Loucy (cell line): ENCODE measurements at regions not wholly inside any gene's neighbourhood (a gene's known extent, or its start where the extent isn't known, plus 50 kb on each side); places are given as distances from the start of the nearest gene placed in this dataset.

Experiments
- H2AFZ ChIP-seq: fragments of 200-600 bp; sonication (generic); 2 replicates; pipeline ENCODE4 v1.6.0; 2016; ENCODE audit warnings: antibody characterized with exemption, mild to moderate bottlenecking, low read length, moderate library complexity
- H3F3A ChIP-seq: fragments of 200-600 bp; 2 replicates; pipeline ENCODE4 v1.6.0; 2016; ENCODE audit warnings: antibody characterized with exemption, low read depth, mild to moderate bottlenecking
- H3K27me3 ChIP-seq: fragments of 200-600 bp; sonication (generic); 2 replicates; pipeline ENCODE4 v1.6.1; 2014; ENCODE audit warnings: low read length, mild to moderate bottlenecking; ENCODE audit not compliant: insufficient read depth, poor library complexity, severe bottlenecking
- H3K36me3 ChIP-seq: fragments of 200-600 bp; sonication (generic); 2 replicates; pipeline ENCODE4 v1.6.1; 2016; ENCODE audit warnings: low read length; ENCODE audit not compliant: insufficient read depth
- H3K4me1 ChIP-seq: fragments of 200-600 bp; sonication (generic); 2 replicates; pipeline ENCODE4 v1.5.1; 2014; ENCODE audit warnings: low read length, mild to moderate bottlenecking; ENCODE audit not compliant: insufficient read depth, poor library complexity, severe bottlenecking
- H3K4me2 ChIP-seq: fragments of 200-600 bp; sonication (generic); 2 replicates; pipeline ENCODE4 v1.6.0; 2014; ENCODE audit warnings: antibody characterized with exemption, low read length, low read depth, mild to moderate bottlenecking; ENCODE audit not compliant: poor library complexity, severe bottlenecking
- H3K4me3 ChIP-seq: fragments of 200-600 bp; sonication (generic); 2 replicates; pipeline ENCODE4 v1.5.1; 2014; ENCODE audit warnings: low read length, mild to moderate bottlenecking, mixed read lengths; ENCODE audit not compliant: poor library complexity, severe bottlenecking
- H3K79me2 ChIP-seq: fragments of 200-600 bp; sonication (generic); 2 replicates; pipeline ENCODE4 v1.6.1; 2014; ENCODE audit warnings: low read length; ENCODE audit not compliant: insufficient read depth
- H3K9ac ChIP-seq: fragments of 200-600 bp; sonication (generic); 2 replicates; pipeline ENCODE4 v1.6.0; 2014; ENCODE audit warnings: mild to moderate bottlenecking, low read depth, low read length, moderate library complexity; ENCODE audit not compliant: poor library complexity, severe bottlenecking
- H3K9me2 ChIP-seq: fragments of 200-600 bp; sonication (generic); replicated peaks from 2 replicates; pipeline ENCODE4 v1.6.1; 2016; ENCODE audit warnings: low read depth, low read length, mixed read lengths
- H3K9me3 ChIP-seq: fragments of 200-600 bp; sonication (generic); 2 replicates; pipeline ENCODE4 v1.6.1; 2014; ENCODE audit warnings: mild to moderate bottlenecking, antibody characterized with exemption, low read length, low read depth; ENCODE audit not compliant: insufficient read depth
- H4K20me1 ChIP-seq: fragments of 200-600 bp; sonication (generic); 2 replicates; pipeline ENCODE4 v1.6.0; 2014; ENCODE audit warnings: antibody characterized with exemption, low read length, mild to moderate bottlenecking; ENCODE audit not compliant: insufficient read depth, poor library complexity, severe bottlenecking
- CTCF ChIP-seq: fragments of 200-600 bp; sonication (generic); conservative IDR thresholded peaks from 2 replicates; pipeline ENCODE4 v1.5.1; 2014; ENCODE audit warnings: mild to moderate bottlenecking, antibody characterized with exemption, low read length
- EZH2phosphoT487 ChIP-seq: fragments of 200-600 bp; IDR thresholded peaks from 2 replicates; pipeline ENCODE4 v1.6.1; 2018; ENCODE audit warnings: antibody characterized with exemption, mild to moderate bottlenecking, moderate library complexity, borderline replicate concordance

GRCh38 chr3:26368312-26368711 lies 254.3 kb upstream of the LRRC3B start:
- Histone ChIP-seq H3F3A (no peaks in the 10 kb centered on the region), H3K4me2 (no peak overlapping the region), H3K9ac (no peak overlapping the region), H3K36me3 (no peaks in the 10 kb centered on the region), H2AFZ (no peak overlapping the region), H3K9me3 (no peaks in the 10 kb centered on the region), H3K9me2 (no peaks in the 10 kb centered on the region), H4K20me1 (no peaks in the 10 kb centered on the region), H3K79me2 (no peaks in the 10 kb centered on the region), H3K27me3 (no peaks in the 10 kb centered on the region), H3K4me3 (no peak overlapping the region), H3K4me1 (no peaks in the 10 kb centered on the region)
- no peak for TF ChIP-seq CTCF
- no peak for TF ChIP-seq EZH2phosphoT487

- Histone ChIP-seq H3K36me3 (no peaks in the 10 kb centered on the region), H3K79me2 (no peaks in the 10 kb centered on the region), H3K4me2 (no peak overlapping the region), H3K27me3 (no peaks in the 10 kb centered on the region), H3K4me1 (no peaks in the 10 kb centered on the region), H3K9ac (no peak overlapping the region), H4K20me1 (no peaks in the 10 kb centered on the region), H3F3A (no peaks in the 10 kb centered on the region), H3K4me3 (no peak overlapping the region), H2AFZ (no peak overlapping the region), H3K9me3 (no peaks in the 10 kb centered on the region), H3K9me2 (no peaks in the 10 kb centered on the region)
- TF ChIP-seq EZH2phosphoT487 (no peak), CTCF (no peak)
Observed at GRCh38 chr3:26369133-26369532, 253.4 kb upstream of the LRRC3B start.

- Histone ChIP-seq H3K9ac (no peak overlapping the region), H3K4me1 (no peaks in the 10 kb centered on the region), H3K36me3 (no peaks in the 10 kb centered on the region), H3K79me2 (no peaks in the 10 kb centered on the region), H2AFZ (no peak overlapping the region), H4K20me1 (no peaks in the 10 kb centered on the region), H3K9me2 (no peaks in the 10 kb centered on the region), H3K4me2 (no peak overlapping the region), H3K4me3 (no peak overlapping the region), H3K27me3 (no peaks in the 10 kb centered on the region), H3K9me3 (no peaks in the 10 kb centered on the region), H3F3A (no peaks in the 10 kb centered on the region)
- no peak for TF ChIP-seq EZH2phosphoT487
- TF ChIP-seq CTCF: no peak
Observed at GRCh38 chr3:26375843-26376530, 246.6 kb upstream of the LRRC3B start.
